ENCODE measurements at regions not wholly inside any gene's neighbourhood (a gene's known extent, or its start where the extent isn't known, plus 50 kb on each side); places are given as distances from the start of the nearest gene placed in this dataset.

DNA sequence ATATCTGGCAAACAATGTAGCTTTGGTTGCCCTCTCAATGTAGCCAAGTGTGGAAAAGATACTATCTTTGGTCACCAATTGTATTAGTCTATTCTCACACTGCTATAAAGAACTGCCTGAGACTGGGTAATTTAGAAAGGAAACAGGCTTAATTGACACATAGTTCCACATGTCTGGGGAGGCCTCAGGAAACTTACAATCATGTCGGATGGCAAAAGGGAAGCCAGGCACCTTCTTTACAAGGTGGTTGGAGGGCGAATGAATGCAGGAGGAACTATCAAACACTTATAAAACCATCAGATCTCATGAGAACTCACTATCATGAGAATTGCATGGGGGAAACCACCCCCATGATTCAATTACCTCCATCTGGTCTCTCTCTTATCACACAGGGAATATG lies 133.1 kb upstream of the TBCA start:
- ATAC-seq (no peak), DNase-seq (no peak)
- Histone ChIP-seq H3K4me3 (no peak overlapping the region), H3K4me1 (no peaks in the 10 kb centered on the region), H3K27me3 (ENCODE audit: low read depth) (no peaks in the 10 kb centered on the region), H3K36me3 (no peaks in the 10 kb centered on the region), H3K9me3 (no peaks in the 10 kb centered on the region), H3K27ac (no peak overlapping the region)
- intact Hi-C loops (cut with DNase I) = no loop called here
- TF ChIP-seq, protein P1, sequence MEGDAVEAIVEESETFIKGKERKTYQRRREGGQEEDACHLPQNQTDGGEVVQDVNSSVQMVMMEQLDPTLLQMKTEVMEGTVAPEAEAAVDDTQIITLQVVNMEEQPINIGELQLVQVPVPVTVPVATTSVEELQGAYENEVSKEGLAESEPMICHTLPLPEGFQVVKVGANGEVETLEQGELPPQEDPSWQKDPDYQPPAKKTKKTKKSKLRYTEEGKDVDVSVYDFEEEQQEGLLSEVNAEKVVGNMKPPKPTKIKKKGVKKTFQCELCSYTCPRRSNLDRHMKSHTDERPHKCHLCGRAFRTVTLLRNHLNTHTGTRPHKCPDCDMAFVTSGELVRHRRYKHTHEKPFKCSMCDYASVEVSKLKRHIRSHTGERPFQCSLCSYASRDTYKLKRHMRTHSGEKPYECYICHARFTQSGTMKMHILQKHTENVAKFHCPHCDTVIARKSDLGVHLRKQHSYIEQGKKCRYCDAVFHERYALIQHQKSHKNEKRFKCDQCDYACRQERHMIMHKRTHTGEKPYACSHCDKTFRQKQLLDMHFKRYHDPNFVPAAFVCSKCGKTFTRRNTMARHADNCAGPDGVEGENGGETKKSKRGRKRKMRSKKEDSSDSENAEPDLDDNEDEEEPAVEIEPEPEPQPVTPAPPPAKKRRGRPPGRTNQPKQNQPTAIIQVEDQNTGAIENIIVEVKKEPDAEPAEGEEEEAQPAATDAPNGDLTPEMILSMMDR (IDR thresholded peaks at IDR 0.05) = no peak

DNA sequence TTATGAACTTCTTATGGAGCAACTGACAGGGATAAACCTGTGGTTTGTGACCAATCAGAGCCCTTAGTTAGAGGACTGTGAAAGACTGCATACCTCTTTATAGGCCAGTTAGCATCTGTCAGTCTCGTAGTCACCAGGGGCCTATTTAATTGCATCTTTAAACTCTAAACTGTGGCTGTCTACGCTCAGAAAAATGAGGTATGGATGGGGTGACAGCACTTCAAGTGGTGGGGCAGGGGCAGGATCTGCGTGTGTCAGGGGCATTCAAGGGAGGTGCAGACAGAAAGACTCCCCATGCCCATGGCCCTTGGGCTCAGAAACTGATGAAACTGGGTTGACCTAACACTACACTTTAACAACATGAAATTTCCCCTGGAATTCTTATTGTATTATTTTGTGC lies 132.6 kb upstream of the TBCA start:
- no peak overlapping the region for H3K4me3 ChIP-seq
- H3K36me3 ChIP-seq = no peaks in the 10 kb centered on the region
- H3K4me1 ChIP-seq = no peaks in the 10 kb centered on the region
- no peak overlapping the region for H3K27ac ChIP-seq
- no peaks in the 10 kb centered on the region for H3K27me3 ChIP-seq (ENCODE audit: low read depth)
- no peaks in the 10 kb centered on the region for H3K9me3 ChIP-seq
- TF ChIP-seq, protein P1 (IDR thresholded peaks at IDR 0.05) = no peak
- DNase-seq = no peak
- no peak for ATAC-seq
- intact Hi-C loops (cut with DNase I) = no loop called here

DNA sequence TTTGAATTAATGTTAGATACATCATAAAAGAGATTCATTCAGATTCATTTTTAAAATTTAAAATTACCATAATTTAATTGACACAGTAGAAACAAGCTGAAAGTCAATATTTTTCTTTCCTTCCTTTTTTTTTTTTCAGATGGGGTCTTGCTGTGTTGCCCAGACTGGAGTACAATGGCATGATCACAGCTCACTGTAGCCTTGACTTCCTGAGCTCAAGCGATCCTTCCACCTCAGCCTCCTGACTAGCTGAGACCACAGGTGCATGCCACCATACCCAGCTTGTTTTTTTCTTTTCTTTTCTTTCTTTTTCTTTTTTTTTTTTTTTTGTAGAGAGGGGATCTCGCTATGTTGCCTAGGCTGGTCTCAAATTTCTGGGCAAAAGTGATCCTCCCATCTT lies 131.6 kb upstream of the TBCA start:
- no peak for ATAC-seq
- H3K9me3 ChIP-seq = no peaks in the 10 kb centered on the region
- no peak overlapping the region for H3K4me3 ChIP-seq
- TF ChIP-seq, protein P1 (IDR thresholded peaks at IDR 0.05) = no peak
- no peaks in the 10 kb centered on the region for H3K27me3 ChIP-seq (ENCODE audit: low read depth)
- H3K27ac ChIP-seq = no peak overlapping the region
- no peaks in the 10 kb centered on the region for H3K36me3 ChIP-seq
- no peaks in the 10 kb centered on the region for H3K4me1 ChIP-seq
- no peak for DNase-seq
- intact Hi-C loops (cut with DNase I) = no loop called here

DNA sequence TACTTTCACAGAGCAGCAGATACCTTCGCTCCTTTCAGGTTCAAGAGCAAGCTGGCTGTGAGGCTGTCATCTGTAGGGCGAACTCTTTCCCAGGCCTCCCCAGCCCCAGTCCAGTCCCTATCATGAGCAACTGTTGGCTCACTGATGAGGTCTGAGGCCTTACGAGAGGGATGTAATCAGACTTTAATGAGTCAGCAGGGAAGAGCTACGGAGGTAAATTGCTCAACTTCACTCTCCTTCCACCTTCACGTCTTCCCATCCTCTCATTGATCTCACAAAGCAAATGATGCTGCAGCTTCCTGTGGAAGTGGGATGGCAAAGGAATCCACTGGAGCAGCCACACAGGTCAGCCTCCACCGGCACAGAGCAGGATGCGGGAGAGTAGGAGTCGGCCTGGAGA lies 130.7 kb upstream of the TBCA start:
- DNase-seq (no peak), ATAC-seq (no peak)
- H3K4me1 ChIP-seq = no peaks in the 10 kb centered on the region
- H3K27ac ChIP-seq = no peak overlapping the region
- no peaks in the 10 kb centered on the region for H3K27me3 ChIP-seq (ENCODE audit: low read depth)
- H3K4me3 ChIP-seq = no peak overlapping the region
- intact Hi-C loops (cut with DNase I) = no loop called here
- TF ChIP-seq, protein P1 (IDR thresholded peaks at IDR 0.05) = no peak
- no peaks in the 10 kb centered on the region for H3K9me3 ChIP-seq
- H3K36me3 ChIP-seq = no peaks in the 10 kb centered on the region

DNA sequence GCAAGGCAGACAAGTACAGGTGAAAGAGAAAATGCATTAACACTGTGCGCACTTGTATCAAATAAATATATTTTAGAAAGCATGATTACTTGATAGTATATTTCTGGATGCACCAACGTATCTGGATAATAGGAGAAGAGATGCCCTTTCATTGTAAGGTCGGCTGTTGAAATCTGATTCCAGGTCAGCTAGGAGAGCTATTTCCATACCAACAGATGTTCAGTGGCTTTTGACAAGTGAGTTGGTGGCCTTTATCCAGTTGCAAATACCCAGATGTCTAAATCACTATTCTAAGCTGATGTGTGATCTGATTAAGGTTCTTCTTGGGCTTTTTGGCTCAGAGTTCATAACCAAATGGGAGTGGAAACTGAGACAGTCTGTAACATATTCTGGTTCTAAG lies 128.2 kb upstream of the TBCA start:
- intact Hi-C loops (cut with DNase I) = no loop called here
- Histone ChIP-seq H3K9me3 (no peaks in the 10 kb centered on the region), H3K27me3 (ENCODE audit: low read depth) (no peaks in the 10 kb centered on the region), H3K27ac (no peak overlapping the region), H3K4me3 (no peak overlapping the region), H3K4me1 (no peaks in the 10 kb centered on the region), H3K36me3 (no peaks in the 10 kb centered on the region)
- DNase-seq = no peak
- TF ChIP-seq, protein P1 (IDR thresholded peaks at IDR 0.05) = no peak
- no peak for ATAC-seq

DNA sequence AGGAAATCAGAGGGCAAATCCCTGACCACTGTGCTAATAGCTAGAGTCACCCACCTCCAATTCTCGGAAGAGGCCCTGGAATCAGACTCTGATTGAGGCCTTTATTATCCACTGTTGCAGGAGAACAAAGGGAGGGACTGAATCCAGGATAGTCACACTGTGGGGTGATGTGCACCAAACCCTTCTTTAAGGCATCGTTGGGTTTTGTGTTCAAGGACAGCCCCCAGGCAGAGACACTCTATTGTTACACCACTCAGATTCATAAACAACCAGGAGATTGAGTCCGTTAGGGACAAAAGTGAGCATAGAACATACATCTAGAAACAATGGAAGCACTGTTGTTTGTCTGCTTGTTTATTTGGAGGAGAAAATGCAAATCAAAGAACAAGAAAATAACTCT lies 124.6 kb upstream of the TBCA start:
- intact Hi-C loops (cut with DNase I) = no loop called here
- Histone ChIP-seq H3K9me3 (no peaks in the 10 kb centered on the region), H3K4me3 (no peak overlapping the region), H3K36me3 (no peaks in the 10 kb centered on the region), H3K4me1 (no peaks in the 10 kb centered on the region), H3K27ac (no peak overlapping the region), H3K27me3 (ENCODE audit: low read depth) (no peaks in the 10 kb centered on the region)
- TF ChIP-seq, protein P1 (IDR thresholded peaks at IDR 0.05) = no peak
- DNase-seq = no peak
- ATAC-seq = no peak
